ENCODE measurements at regions not wholly inside any gene's neighbourhood (a gene's known extent, or its start where the extent isn't known, plus 50 kb on each side); places are given as distances from the start of the nearest gene placed in this dataset.
"Not testable (repeated sequence)": the region's sequence is repeated elsewhere in the genome, so short reads cannot be mapped to it uniquely, and the experiment has no call there.

DNA sequence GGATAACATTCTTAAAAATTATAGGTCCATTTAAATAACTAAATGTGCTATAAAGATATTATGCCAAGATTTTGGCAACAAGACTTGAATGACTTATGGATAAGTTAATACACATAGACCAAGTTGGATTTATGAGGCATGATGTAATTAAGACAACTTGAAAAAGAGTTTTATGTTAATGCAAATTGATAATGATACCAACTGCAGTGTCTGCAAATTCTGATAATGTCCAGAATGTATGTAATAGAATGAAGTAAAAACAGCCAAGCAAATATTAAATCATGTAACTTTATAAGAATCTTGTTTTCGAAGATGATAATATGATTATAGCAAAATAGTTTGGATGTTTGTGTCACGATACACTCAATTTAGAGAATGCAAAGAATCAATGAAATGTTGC is 868.3 kb downstream of the DNAJB9 start:
- TF ChIP-seq, protein P1, sequence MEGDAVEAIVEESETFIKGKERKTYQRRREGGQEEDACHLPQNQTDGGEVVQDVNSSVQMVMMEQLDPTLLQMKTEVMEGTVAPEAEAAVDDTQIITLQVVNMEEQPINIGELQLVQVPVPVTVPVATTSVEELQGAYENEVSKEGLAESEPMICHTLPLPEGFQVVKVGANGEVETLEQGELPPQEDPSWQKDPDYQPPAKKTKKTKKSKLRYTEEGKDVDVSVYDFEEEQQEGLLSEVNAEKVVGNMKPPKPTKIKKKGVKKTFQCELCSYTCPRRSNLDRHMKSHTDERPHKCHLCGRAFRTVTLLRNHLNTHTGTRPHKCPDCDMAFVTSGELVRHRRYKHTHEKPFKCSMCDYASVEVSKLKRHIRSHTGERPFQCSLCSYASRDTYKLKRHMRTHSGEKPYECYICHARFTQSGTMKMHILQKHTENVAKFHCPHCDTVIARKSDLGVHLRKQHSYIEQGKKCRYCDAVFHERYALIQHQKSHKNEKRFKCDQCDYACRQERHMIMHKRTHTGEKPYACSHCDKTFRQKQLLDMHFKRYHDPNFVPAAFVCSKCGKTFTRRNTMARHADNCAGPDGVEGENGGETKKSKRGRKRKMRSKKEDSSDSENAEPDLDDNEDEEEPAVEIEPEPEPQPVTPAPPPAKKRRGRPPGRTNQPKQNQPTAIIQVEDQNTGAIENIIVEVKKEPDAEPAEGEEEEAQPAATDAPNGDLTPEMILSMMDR (IDR thresholded peaks at IDR 0.05; ENCODE audit: insufficient read depth, low read length, poor library complexity, severe bottlenecking), result no peak
- H3K4me3 ChIP-seq (ENCODE audit: low read depth, low read length), result no peak overlapping the region
- no peaks in the 10 kb centered on the region for H3K27me3 ChIP-seq (ENCODE audit: control insufficient read depth, insufficient read depth, low read length)
- DNase-seq (ENCODE audit: low read depth), result no peak
- no peaks in the 10 kb centered on the region for H3K36me3 ChIP-seq (ENCODE audit: control insufficient read depth, insufficient read depth, low read length)

DNA sequence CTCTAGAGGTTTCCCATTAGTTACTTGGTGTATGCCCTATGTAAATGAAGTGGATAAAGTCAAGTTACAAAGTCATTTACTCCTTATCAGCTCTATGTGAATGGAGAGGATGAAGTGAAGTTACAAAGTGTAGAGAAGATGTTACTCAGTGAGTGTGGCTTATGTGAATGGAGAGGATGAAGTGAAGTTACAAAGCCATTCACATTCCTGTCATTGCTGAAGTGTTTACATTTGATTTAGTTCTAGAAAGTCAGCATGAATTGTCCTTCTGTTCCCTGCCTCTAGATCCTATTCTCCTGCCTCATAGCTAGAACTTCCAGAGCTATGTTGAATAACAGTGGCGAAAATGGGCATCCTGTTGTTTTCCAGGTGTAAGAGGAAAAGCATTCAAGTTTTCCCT is 880.1 kb downstream of the DNAJB9 start:
- DNase-seq (ENCODE audit: low read depth), result no peak
- H3K27me3 ChIP-seq (ENCODE audit: control insufficient read depth, insufficient read depth, low read length), result no peaks in the 10 kb centered on the region
- H3K36me3 ChIP-seq (ENCODE audit: control insufficient read depth, insufficient read depth, low read length), result no peaks in the 10 kb centered on the region
- TF ChIP-seq, protein P1 (IDR thresholded peaks at IDR 0.05; ENCODE audit: insufficient read depth, low read length, poor library complexity, severe bottlenecking), result no peak
- H3K4me3 ChIP-seq (ENCODE audit: low read depth, low read length), result no peak overlapping the region

DNA sequence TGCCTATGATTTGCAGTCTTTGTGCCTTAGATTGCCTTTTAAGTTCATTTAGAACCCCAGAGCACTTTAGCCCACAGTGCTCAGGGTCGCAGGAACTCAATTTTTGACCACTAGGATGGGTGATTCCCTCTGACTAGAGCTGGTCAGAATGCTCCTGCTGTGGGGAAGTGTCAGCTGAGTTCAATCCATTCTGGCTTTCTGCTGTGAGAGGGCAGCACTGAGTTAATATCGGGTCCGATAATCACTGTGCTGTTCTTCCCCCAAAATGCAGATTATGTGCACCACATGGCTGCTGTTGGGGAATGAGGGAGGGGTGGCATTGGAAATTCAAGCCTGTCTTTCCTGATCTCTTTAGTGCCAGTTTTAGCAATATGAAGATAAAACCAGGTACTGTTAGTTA is 886.4 kb downstream of the DNAJB9 start:
- TF ChIP-seq, protein P1 (IDR thresholded peaks at IDR 0.05; ENCODE audit: insufficient read depth, low read length, poor library complexity, severe bottlenecking), result no peak
- H3K36me3 ChIP-seq (ENCODE audit: control insufficient read depth, insufficient read depth, low read length), result no peaks in the 10 kb centered on the region
- no peak for DNase-seq (ENCODE audit: low read depth)
- H3K27me3 ChIP-seq (ENCODE audit: control insufficient read depth, insufficient read depth, low read length), result no peaks in the 10 kb centered on the region
- no peak overlapping the region for H3K4me3 ChIP-seq (ENCODE audit: low read depth, low read length)

DNA sequence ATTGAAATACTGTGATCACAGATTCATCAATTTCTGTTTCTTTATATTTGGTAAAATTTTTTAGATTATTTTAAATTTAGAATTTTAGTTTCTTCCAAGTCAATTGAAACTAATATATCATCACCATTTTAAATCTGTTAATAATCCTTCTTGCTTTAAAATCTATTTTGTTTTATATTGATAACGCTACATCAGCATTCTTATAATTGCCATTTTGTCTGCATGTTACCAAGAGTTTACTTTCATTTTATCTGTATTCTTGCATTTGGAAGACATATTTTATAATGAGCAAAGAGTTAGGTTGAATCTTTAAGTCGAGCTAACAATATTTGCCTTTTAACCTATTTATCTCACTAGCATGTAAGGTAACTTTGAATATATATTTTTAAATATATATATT is 890.6 kb downstream of the DNAJB9 start:
- Histone ChIP-seq H3K36me3 (ENCODE audit: control insufficient read depth, insufficient read depth, low read length) (no peaks in the 10 kb centered on the region), H3K27me3 (ENCODE audit: control insufficient read depth, insufficient read depth, low read length) (no peaks in the 10 kb centered on the region), H3K4me3 (ENCODE audit: low read depth, low read length) (no peak overlapping the region)
- TF ChIP-seq, protein P1 (IDR thresholded peaks at IDR 0.05; ENCODE audit: insufficient read depth, low read length, poor library complexity, severe bottlenecking), result no peak
- DNase-seq (ENCODE audit: low read depth), result no peak

DNA sequence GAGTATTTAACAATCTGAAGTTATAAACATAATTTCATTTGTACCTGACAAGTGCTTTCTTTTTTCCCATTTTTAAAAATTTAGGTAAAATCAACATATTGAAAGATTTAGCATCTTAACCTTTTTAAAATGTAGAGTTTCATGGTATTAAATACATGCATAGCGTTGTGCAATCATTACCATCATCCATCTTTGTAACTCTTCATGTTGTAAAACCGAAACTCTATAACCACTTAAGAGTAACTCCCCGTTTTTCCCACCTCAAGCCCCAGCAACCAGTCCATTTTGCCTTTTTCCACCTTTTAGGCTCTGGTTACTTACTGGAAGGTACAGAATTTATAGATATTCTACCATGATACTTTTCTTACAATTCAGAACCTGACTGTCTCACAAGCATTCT is 892.5 kb downstream of the DNAJB9 start:
- Histone ChIP-seq H3K27me3 (ENCODE audit: control insufficient read depth, insufficient read depth, low read length) (no peaks in the 10 kb centered on the region), H3K4me3 (ENCODE audit: low read depth, low read length) (no peak overlapping the region), H3K36me3 (ENCODE audit: control insufficient read depth, insufficient read depth, low read length) (no peaks in the 10 kb centered on the region)
- no peak for DNase-seq (ENCODE audit: low read depth)
- TF ChIP-seq, protein P1 (IDR thresholded peaks at IDR 0.05; ENCODE audit: insufficient read depth, low read length, poor library complexity, severe bottlenecking), result no peak

DNA sequence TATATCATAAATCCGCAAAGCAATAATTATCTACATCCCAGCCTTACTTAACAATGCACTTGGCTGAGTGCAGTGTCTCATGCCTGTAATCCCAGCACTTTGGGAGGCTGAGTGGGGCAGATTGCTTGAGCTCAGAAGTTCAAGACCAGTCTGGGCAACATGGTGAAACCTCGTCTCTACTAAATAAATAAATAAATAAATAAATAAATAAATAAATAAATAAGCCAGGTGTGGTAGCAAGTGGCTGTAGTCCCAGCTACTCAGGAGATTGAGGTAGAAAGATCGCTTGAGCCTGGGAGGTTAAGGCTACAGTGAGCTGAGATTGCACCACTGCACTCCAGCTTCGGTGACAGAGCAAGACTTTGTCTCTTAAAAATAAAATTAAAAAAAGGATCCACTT is 898.1 kb downstream of the DNAJB9 start:
- H3K36me3 ChIP-seq (ENCODE audit: control insufficient read depth, insufficient read depth, low read length); DNase-seq (ENCODE audit: low read depth); H3K27me3 ChIP-seq (ENCODE audit: control insufficient read depth, insufficient read depth, low read length); H3K4me3 ChIP-seq (ENCODE audit: low read depth, low read length): not testable (repeated sequence)
